Endothelial cell of umbilical vein (primary cell): ENCODE measurements at regions not wholly inside any gene's neighbourhood (a gene's known extent, or its start where the extent isn't known, plus 50 kb on each side); places are given as distances from the start of the nearest gene placed in this dataset.
A peak's percentile ranks its signal among the peaks of the same experiment; 100 is the strongest.

Experiments
- BruUV-seq: library from RNA; stranded (reverse); fragments of 400-500 nt; replicated peaks from 2 replicates; lab custom pipeline; 2021; lab: Mats Ljungman, UMichigan
- CTCF ChIA-PET: fragments of 300-600, 350-600 bp; sonication (Branson Sonifier 250); formaldehyde crosslinking; loops from one replicate; lab custom pipeline; 2021; ENCODE audit warnings: antibody characterized with exemption, inconsistent platforms; lab: Charles Lee
- POLR2A ChIA-PET: fragments of 300-600, 350-600 bp; sonication (Branson Sonifier 250); formaldehyde crosslinking; loops from one replicate; lab custom pipeline; 2021; ENCODE audit warnings: antibody characterized with exemption, inconsistent platforms; lab: Charles Lee
- DNase-seq: peaks from one replicate; pipeline ENCODE4 v3.0.0-alpha.2; 2011; ENCODE audit warnings: low read depth, low spot score
- FAIRE-seq: peaks from 2 replicates; lab custom pipeline; 2011; peaks lifted over from hg19 to GRCh38; lab: Jason Lieb, UNC
- H2AFZ ChIP-seq: 2 replicates; pipeline ENCODE4 v1.6.0; 2012; ENCODE audit warnings: low read depth, low read length, control low read depth, inconsistent platforms
- H3K27ac ChIP-seq: 2 replicates; pipeline ENCODE4 v1.5.1; 2011; ENCODE audit warnings: low read depth, mild to moderate bottlenecking, control low read depth, low read length, moderate library complexity; ENCODE audit not compliant: insufficient read depth
- H3K27me3 ChIP-seq, 2 experiments: 2 replicates each; pipeline versions ENCODE4 v1.6.0 to v1.6.1; 2011; ENCODE audit warnings: low read length in 2 of 2, mixed read lengths in 1 of 2; ENCODE audit not compliant: control insufficient read depth in 2 of 2, insufficient read depth in 2 of 2
- H3K36me3 ChIP-seq, 2 experiments: 2 replicates in 1 of 2; 3 replicates in 1 of 2; pipeline ENCODE4 v1.5.1; 2011; ENCODE audit warnings: low read length in 2 of 2, mild to moderate bottlenecking in 1 of 2, moderate library complexity in 1 of 2; ENCODE audit not compliant: control insufficient read depth in 2 of 2, insufficient read depth in 2 of 2; ENCODE audit errors: extremely low read depth in 1 of 2
- H3K4me1 ChIP-seq: 3 replicates; pipeline ENCODE4 v1.5.1; 2011; ENCODE audit warnings: mild to moderate bottlenecking, low read length; ENCODE audit not compliant: control insufficient read depth, insufficient read depth; ENCODE audit errors: extremely low read depth
- H3K4me2 ChIP-seq: 2 replicates; pipeline ENCODE4 v1.6.1; 2011; ENCODE audit warnings: low read length, control low read depth, mixed read lengths; ENCODE audit not compliant: insufficient read depth
- H3K4me3 ChIP-seq, 3 experiments: fragments of 200-600 bp in 1 of 3; sonication (generic), shearing (Covaris generic) in 1 of 3; replicated peaks in 1 of 3; 2 replicates each; pipeline ENCODE4 v1.5.1; 2011 to 2016; ENCODE audit warnings: control low read depth in 3 of 3, low read length in 3 of 3, mild to moderate bottlenecking in 2 of 3, inconsistent platforms in 1 of 3, low read depth in 1 of 3, moderate library complexity in 1 of 3; ENCODE audit not compliant: insufficient read depth in 1 of 3
- H3K79me2 ChIP-seq: 2 replicates; pipeline ENCODE4 v1.6.0; 2012; ENCODE audit warnings: low read length, inconsistent platforms; ENCODE audit not compliant: control insufficient read depth, insufficient read depth
- H3K9ac ChIP-seq: replicated peaks from 2 replicates; pipeline ENCODE3; 2011; ENCODE audit warnings: low read length, control low read depth; ENCODE audit not compliant: insufficient read depth; ENCODE audit errors: extremely low read depth
- H3K9me1 ChIP-seq: replicated peaks from 3 replicates; pipeline ENCODE4 v1.6.0; 2011; ENCODE audit warnings: mild to moderate bottlenecking, low read length; ENCODE audit not compliant: control insufficient read depth, insufficient read depth; ENCODE audit errors: extremely low read depth
- H3K9me3 ChIP-seq: replicated peaks from 2 replicates; pipeline ENCODE4 v1.5.1; 2012; ENCODE audit warnings: low read length, inconsistent platforms; ENCODE audit not compliant: control insufficient read depth, insufficient read depth
- H4K20me1 ChIP-seq: replicated peaks from 2 replicates; pipeline ENCODE3; 2011; ENCODE audit warnings: mild to moderate bottlenecking, low read length; ENCODE audit not compliant: control insufficient read depth, insufficient read depth; ENCODE audit errors: extremely low read depth
- EZH2 ChIP-seq: IDR thresholded peaks from 2 replicates; pipeline ENCODE4 v1.6.1; 2012; ENCODE audit warnings: borderline replicate concordance, low read depth, mild to moderate bottlenecking, moderate library complexity, low read length, inconsistent platforms; ENCODE audit not compliant: severe bottlenecking
- FOS ChIP-seq: IDR thresholded peaks from 2 replicates; pipeline ENCODE4 v1.6.1; 2011; ENCODE audit warnings: mild to moderate bottlenecking, low read length, moderate library complexity, borderline replicate concordance; ENCODE audit not compliant: insufficient read depth
- GATA2 ChIP-seq: IDR thresholded peaks from 2 replicates; pipeline ENCODE4 v1.7.0; 2011; ENCODE audit warnings: low read depth, mild to moderate bottlenecking, moderate library complexity, mixed read lengths, low read length; ENCODE audit not compliant: insufficient read length, insufficient read depth
- JUN ChIP-seq: IDR thresholded peaks from 2 replicates; pipeline ENCODE4 v1.6.1; 2011; ENCODE audit warnings: borderline replicate concordance, low read depth; ENCODE audit not compliant: insufficient read length, insufficient read depth
- MYC ChIP-seq: IDR thresholded peaks from one replicate; pipeline ENCODE4 v1.6.1; 2011; ENCODE audit warnings: mild to moderate bottlenecking, low read depth, low read length
- POLR2A ChIP-seq: IDR thresholded peaks from 2 replicates; pipeline ENCODE4 v1.6.1; 2012; ENCODE audit warnings: low read depth, mild to moderate bottlenecking, control low read depth, low read length
- POLR2AphosphoS5 ChIP-seq: IDR thresholded peaks from 2 replicates; pipeline ENCODE4 v1.6.1; 2012; ENCODE audit warnings: low read depth, mild to moderate bottlenecking, control low read depth, low read length, moderate library complexity; ENCODE audit not compliant: insufficient read depth
- dilution Hi-C: fragments of 300-500 bp; cut with MboI; formaldehyde crosslinking; loops from one replicate; pipeline ENCODE4 v1.15.0; 2019; ENCODE audit warnings: low sequenced_read_pairs; ENCODE audit not compliant: extremely low pct_ligation_motif_present
- intact Hi-C: fragments of 100-400 bp; cut with micrococcal nuclease; formaldehyde crosslinking; loops from one replicate; pipeline ENCODE4 v1.10.0; 2022
- TF ChIP-seq, protein P1 (sequence below), 2 donors: IDR thresholded peaks; 1 replicate in 1 of 2; 2 replicates in 1 of 2; pipeline ENCODE4 v1.5.1; 2011; ENCODE audit warnings: low read length in 2 of 2, mild to moderate bottlenecking in 2 of 2, moderate library complexity in 2 of 2, control low read depth in 1 of 2, inconsistent platforms in 1 of 2, low read depth in 1 of 2; ENCODE audit not compliant: insufficient read depth in 1 of 2; ENCODE audit errors: extremely low read depth in 1 of 2
- TF ChIP-seq, protein P2 (sequence below): IDR thresholded peaks from 2 replicates; pipeline ENCODE4 v1.6.1; 2011; ENCODE audit not compliant: insufficient read depth, insufficient read length

DNA sequence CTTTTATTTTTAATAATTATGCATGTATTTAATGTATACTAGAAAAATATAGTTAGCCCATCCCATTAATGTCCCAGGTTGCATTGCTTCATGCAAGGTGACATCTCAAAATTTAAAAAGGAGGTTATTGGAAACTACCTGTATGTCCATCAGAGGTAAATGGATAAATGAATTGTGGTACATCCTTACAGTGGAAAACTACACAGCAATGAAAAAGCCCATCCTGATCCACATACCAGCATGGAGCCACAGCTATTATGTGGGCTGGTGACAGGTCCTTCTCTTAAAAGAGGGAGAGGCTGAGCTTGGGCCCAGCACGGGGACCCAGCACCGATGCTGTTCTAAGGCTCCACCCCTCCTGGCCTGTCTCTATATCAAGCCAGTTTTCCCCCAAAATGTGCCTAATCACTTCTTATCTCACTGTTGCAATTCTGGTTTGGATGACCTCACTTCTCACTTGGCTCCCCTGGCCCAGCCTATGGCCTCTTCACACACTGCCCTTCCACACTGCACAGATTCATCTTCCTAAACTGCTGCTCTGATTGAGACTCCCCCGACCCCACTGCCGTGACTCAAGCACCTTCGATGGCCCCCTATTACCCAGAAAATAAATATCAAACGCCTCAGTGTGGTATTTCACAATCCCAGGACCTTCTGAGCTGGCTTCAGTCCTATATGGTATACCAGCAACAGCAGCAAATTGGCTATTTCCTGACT lies 97.1 kb upstream of the NCOR2 start:
- H3K27me3 ChIP-seq = no peaks in the 10 kb centered on the region
- H3K4me2 ChIP-seq = no peak overlapping the region
- H4K20me1 ChIP-seq = no peaks in the 10 kb centered on the region
- ChIA-PET CTCF (interaction anchor here (1.8 kb wide), 1 partner anchor 15 kb away, joined by 4 read pairs; no protein-coding TSS in a partner anchor), POLR2A (no interaction called here)
- no peaks in the 10 kb centered on the region for H3K79me2 ChIP-seq
- H3K27ac ChIP-seq = no peak overlapping the region
- TF ChIP-seq, protein P1, sequence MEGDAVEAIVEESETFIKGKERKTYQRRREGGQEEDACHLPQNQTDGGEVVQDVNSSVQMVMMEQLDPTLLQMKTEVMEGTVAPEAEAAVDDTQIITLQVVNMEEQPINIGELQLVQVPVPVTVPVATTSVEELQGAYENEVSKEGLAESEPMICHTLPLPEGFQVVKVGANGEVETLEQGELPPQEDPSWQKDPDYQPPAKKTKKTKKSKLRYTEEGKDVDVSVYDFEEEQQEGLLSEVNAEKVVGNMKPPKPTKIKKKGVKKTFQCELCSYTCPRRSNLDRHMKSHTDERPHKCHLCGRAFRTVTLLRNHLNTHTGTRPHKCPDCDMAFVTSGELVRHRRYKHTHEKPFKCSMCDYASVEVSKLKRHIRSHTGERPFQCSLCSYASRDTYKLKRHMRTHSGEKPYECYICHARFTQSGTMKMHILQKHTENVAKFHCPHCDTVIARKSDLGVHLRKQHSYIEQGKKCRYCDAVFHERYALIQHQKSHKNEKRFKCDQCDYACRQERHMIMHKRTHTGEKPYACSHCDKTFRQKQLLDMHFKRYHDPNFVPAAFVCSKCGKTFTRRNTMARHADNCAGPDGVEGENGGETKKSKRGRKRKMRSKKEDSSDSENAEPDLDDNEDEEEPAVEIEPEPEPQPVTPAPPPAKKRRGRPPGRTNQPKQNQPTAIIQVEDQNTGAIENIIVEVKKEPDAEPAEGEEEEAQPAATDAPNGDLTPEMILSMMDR (IDR thresholded peaks at IDR 0.05; ENCODE audit: extremely low read depth in 1 of 2, insufficient read depth in 1 of 2, low read depth in 1 of 2, low read length in 2 of 2) = no peak
- TF ChIP-seq EZH2 = no peak
- no peak for TF ChIP-seq JUN
- no peak for TF ChIP-seq FOS
- TF ChIP-seq, protein P2, sequence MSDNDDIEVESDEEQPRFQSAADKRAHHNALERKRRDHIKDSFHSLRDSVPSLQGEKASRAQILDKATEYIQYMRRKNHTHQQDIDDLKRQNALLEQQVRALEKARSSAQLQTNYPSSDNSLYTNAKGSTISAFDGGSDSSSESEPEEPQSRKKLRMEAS = no peak
- TF ChIP-seq GATA2 = no peak
- TF ChIP-seq MYC = no peak
- no peak for TF ChIP-seq POLR2A
- no peak for TF ChIP-seq POLR2AphosphoS5
- no peak overlapping the region for H2AFZ ChIP-seq
- dilution Hi-C loops (no loop called here), intact Hi-C loops (no loop called here)
- H3K9ac ChIP-seq = no peak overlapping the region
- FAIRE-seq (peak; percentile 4), DNase-seq (no peak)
- H3K4me3 ChIP-seq = no peak overlapping the region
- no peaks in the 10 kb centered on the region for H3K9me1 ChIP-seq
- no peaks in the 10 kb centered on the region for H3K9me3 ChIP-seq
- no TSS peak for BruUV-seq
- H3K4me1 ChIP-seq = peaks cover 19% of the 10 kb centered on the region
- no peaks in the 10 kb centered on the region for H3K36me3 ChIP-seq
